ENCODE measurements at regions not wholly inside any gene's neighbourhood (a gene's known extent, or its start where the extent isn't known, plus 50 kb on each side); places are given as distances from the start of the nearest gene placed in this dataset.

- no peak for TF ChIP-seq CTCF (IDR thresholded peaks at IDR 0.05; ENCODE audit: low read depth, low read length, poor library complexity, severe bottlenecking)
- no peak for TF ChIP-seq EZH2phosphoT487 (IDR thresholded peaks at IDR 0.05; ENCODE audit: borderline replicate concordance, low read length)
These were observed 209.7 kb upstream of the BOD1L1 start for GRCh38 chr4:13836946-13837912.

Data from DOHH2 (cell line).